ENCODE measurements at regions not wholly inside any gene's neighbourhood (a gene's known extent, or its start where the extent isn't known, plus 50 kb on each side); places are given as distances from the start of the nearest gene placed in this dataset.

DNA sequence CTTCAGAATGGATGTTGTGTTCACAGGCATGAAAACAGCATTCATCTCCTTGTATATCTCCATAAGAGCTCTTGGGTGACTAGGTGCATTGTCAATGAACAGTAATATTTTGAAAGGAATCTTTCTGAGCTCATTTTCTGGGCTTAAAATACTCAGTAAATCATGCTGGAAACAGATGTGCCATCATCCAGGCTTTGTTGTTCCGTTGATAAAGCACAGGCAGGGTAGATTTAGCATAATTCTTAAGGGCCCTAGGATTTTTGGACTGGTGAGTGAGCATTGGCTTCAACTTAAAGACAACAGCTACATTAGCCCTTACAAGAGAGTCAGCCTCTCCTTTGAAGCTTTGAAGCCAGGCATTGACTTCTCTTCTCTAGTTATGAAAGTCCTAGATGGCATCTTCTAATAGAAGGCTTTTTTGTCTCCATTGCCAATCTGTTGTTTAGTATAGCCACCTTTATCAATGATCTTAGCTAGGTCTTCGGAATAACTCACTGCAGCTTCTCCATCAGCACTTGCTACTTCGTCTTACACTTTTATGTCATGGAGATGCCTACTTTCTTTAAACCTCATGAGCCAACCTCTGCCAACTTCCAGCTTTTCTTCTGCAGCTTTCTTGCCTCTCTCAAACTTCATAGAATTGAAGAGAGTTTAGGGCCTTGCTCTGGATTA, 79.6 kb upstream of the PSMA6 start:
- no peak for TF ChIP-seq POLR2A (IDR thresholded peaks at IDR 0.05)
- TF ChIP-seq, protein P1, sequence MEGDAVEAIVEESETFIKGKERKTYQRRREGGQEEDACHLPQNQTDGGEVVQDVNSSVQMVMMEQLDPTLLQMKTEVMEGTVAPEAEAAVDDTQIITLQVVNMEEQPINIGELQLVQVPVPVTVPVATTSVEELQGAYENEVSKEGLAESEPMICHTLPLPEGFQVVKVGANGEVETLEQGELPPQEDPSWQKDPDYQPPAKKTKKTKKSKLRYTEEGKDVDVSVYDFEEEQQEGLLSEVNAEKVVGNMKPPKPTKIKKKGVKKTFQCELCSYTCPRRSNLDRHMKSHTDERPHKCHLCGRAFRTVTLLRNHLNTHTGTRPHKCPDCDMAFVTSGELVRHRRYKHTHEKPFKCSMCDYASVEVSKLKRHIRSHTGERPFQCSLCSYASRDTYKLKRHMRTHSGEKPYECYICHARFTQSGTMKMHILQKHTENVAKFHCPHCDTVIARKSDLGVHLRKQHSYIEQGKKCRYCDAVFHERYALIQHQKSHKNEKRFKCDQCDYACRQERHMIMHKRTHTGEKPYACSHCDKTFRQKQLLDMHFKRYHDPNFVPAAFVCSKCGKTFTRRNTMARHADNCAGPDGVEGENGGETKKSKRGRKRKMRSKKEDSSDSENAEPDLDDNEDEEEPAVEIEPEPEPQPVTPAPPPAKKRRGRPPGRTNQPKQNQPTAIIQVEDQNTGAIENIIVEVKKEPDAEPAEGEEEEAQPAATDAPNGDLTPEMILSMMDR (IDR thresholded peaks at IDR 0.05) = no peak

Data from Peyer's patch (tissue), 4 donors.